ENCODE measurements at regions not wholly inside any gene's neighbourhood (a gene's known extent, or its start where the extent isn't known, plus 50 kb on each side); places are given as distances from the start of the nearest gene placed in this dataset. TPM values are rescaled to one million over a fixed set of nuclear protein-coding genes. Genes with fewer than 3 reads are reported as not detected.

DNA sequence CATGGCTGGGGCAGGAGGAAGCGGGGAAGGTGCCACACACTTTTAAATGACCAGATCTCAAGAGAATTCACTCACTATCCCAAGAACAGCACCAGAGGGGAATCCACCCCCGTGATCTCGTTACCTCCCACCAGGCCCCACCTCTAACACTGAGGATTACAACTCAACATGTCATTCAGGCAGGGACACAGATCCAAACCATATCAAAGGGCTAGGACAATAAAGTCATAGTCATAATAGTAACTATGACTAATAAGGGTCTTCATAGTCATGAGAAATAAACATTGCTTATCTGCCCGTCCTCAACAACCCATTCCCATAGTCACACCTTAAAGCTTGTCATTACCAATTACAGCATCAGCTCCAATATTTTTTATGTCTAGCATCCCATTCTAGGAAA, 65.3 kb upstream of the SMC2 start:
- no peak overlapping the region for H3K27ac Mint-ChIP-seq
- Histone ChIP-seq H3K4me2 (no peak overlapping the region), H3F3A (replicated peaks; ENCODE audit: low read depth) (no peaks in the 10 kb centered on the region), H3K27me3 (ENCODE audit: insufficient read depth) (no peaks in the 10 kb centered on the region), H3K27ac (ENCODE audit: low read depth) (no peak overlapping the region), H3K4me1 (ENCODE audit: insufficient read depth) (no peaks in the 10 kb centered on the region), H3K9me2 (ENCODE audit: insufficient read depth) (no peaks in the 10 kb centered on the region), H2AFZ (no peak overlapping the region), H4K20me1 (replicated peaks; ENCODE audit: insufficient read depth) (no peaks in the 10 kb centered on the region), H3K79me2 (replicated peaks; ENCODE audit: insufficient read depth) (no peaks in the 10 kb centered on the region), H3K4me3 (no peak overlapping the region), H3K36me3 (ENCODE audit: insufficient read depth) (no peaks in the 10 kb centered on the region)
- ATAC-seq (no peak), DNase-seq (ENCODE audit: low spot score) (no peak)
- H3K36me3 Mint-ChIP-seq (ENCODE audit: low read depth) = peaks cover 27% of the 10 kb centered on the region
- no peaks in the 10 kb centered on the region for H3K27me3 Mint-ChIP-seq (ENCODE audit: insufficient read depth, low read depth, poor library complexity)
- H3K4me1 Mint-ChIP-seq = no peaks in the 10 kb centered on the region
- no peak overlapping the region for H3K4me3 Mint-ChIP-seq
- peaks cover 66% of the 10 kb centered on the region for H3K9me3 Mint-ChIP-seq
- TF ChIP-seq STAT1 (IDR thresholded peaks at IDR 0.05; ENCODE audit: unreplicated experiment) = no peak
- no peak for TF ChIP-seq NANOG (IDR thresholded peaks at IDR 0.05; ENCODE audit: borderline replicate concordance)
- TF ChIP-seq ETS1 (IDR thresholded peaks at IDR 0.05) = no peak

Small RNAs in the stretch of these regions (small RNA-seq; reads per million reads assigned to genes)
- not detected for gene RNA5SP291 (ENCODE audit: low replicate concordance)
